Smooth muscle cell (in vitro differentiated cells): ENCODE measurements at regions not wholly inside any gene's neighbourhood (a gene's known extent, or its start where the extent isn't known, plus 50 kb on each side); places are given as distances from the start of the nearest gene placed in this dataset.
"Not testable (repeated sequence)": the region's sequence is repeated elsewhere in the genome, so short reads cannot be mapped to it uniquely, and the experiment has no call there.

Source experiments
- DNase-seq: peaks from one replicate; lab custom pipeline; 2025; ENCODE audit not compliant: unreplicated experiment; lab: John Stamatoyannopoulos, UW
- H2AFZ ChIP-seq: fragments of 200-600 bp; sonication (generic); 2 replicates; pipeline ENCODE4 v1.6.0; 2016; ENCODE audit warnings: antibody characterized with exemption, low read depth, mild to moderate bottlenecking
- H3F3A ChIP-seq: fragments of 200-600 bp; sonication (generic); 2 replicates; pipeline ENCODE4 v1.6.0; 2017; ENCODE audit warnings: antibody characterized with exemption, low read depth
- H3K27ac ChIP-seq: fragments of 200-600 bp; sonication (generic); 2 replicates; pipeline ENCODE4 v1.5.1; 2016; ENCODE audit warnings: low read depth, mild to moderate bottlenecking
- H3K27me3 ChIP-seq: fragments of 200-600 bp; sonication (generic); 2 replicates; pipeline ENCODE4 v1.6.1; 2016; ENCODE audit warnings: low read depth, mild to moderate bottlenecking
- H3K36me3 ChIP-seq: fragments of 200-600 bp; sonication (generic); 2 replicates; pipeline ENCODE4 v1.5.1; 2016; ENCODE audit warnings: low read depth
- H3K4me1 ChIP-seq: fragments of 200-600 bp; sonication (generic); 2 replicates; pipeline ENCODE4 v1.5.1; 2016; ENCODE audit warnings: low read depth
- H3K4me2 ChIP-seq: fragments of 200-600 bp; sonication (generic); 2 replicates; pipeline ENCODE4 v1.6.0; 2016; ENCODE audit warnings: mild to moderate bottlenecking
- H3K4me3 ChIP-seq: fragments of 200-600 bp; sonication (generic); 2 replicates; pipeline ENCODE4 v1.5.1; 2016; ENCODE audit warnings: mild to moderate bottlenecking
- H3K79me2 ChIP-seq: fragments of 200-600 bp; sonication (generic); 2 replicates; pipeline ENCODE4 v1.6.0; 2016; ENCODE audit warnings: low read depth, mild to moderate bottlenecking
- H3K9ac ChIP-seq: fragments of 200-600 bp; sonication (generic); 2 replicates; pipeline ENCODE4 v1.6.0; 2016; ENCODE audit warnings: low read depth
- H3K9me3 ChIP-seq: fragments of 200-600 bp; sonication (generic); replicated peaks from 2 replicates; pipeline ENCODE4 v1.5.1; 2016; ENCODE audit warnings: low read depth
- H4K20me1 ChIP-seq: fragments of 200-600 bp; sonication (generic); 2 replicates; pipeline ENCODE4 v1.6.0; 2016; ENCODE audit warnings: low read depth
- CTCF ChIP-seq: fragments of 200-600 bp; sonication (generic); IDR thresholded peaks from 2 replicates; pipeline ENCODE4 v1.5.1; 2017; ENCODE audit warnings: borderline replicate concordance, mild to moderate bottlenecking, antibody characterized with exemption; ENCODE audit not compliant: insufficient read depth, poor library complexity, severe bottlenecking
- WGBS: methylation state at CpG from one replicate; pipeline ENCODE4 v1.1.7; 2016; ENCODE audit warnings: low lambda C conversion rate; 5-methylcytosine and 5-hydroxymethylcytosine counted together

- Histone ChIP-seq H3F3A (no peaks in the 10 kb centered on the region), H3K4me2 (no peak overlapping the region), H3K79me2 (no peaks in the 10 kb centered on the region), H3K4me1 (no peaks in the 10 kb centered on the region), H3K27ac (no peak overlapping the region), H3K9ac (no peak overlapping the region), H4K20me1 (no peaks in the 10 kb centered on the region), H3K36me3 (no peaks in the 10 kb centered on the region), H3K9me3 (no peaks in the 10 kb centered on the region), H2AFZ (no peak overlapping the region), H3K4me3 (no peak overlapping the region), H3K27me3 (no peaks in the 10 kb centered on the region)
- DNase-seq = no peak
- TF ChIP-seq CTCF = no peak
- 75% methylated on average over 3 of the region's 3 CpGs for WGBS
Observed at GRCh38 chr2:208793434-208793833, 386.8 kb downstream of the PTH2R start.

- no peaks in the 10 kb centered on the region for H3F3A ChIP-seq
- no peak overlapping the region for H3K9ac ChIP-seq
- no peak overlapping the region for H2AFZ ChIP-seq
- H4K20me1 ChIP-seq = no peaks in the 10 kb centered on the region
- no peak overlapping the region for H3K27ac ChIP-seq
- H3K4me3 ChIP-seq = no peak overlapping the region
- DNase-seq = no peak
- no peaks in the 10 kb centered on the region for H3K36me3 ChIP-seq
- 94% methylated on average over 4 of the region's 4 CpGs for WGBS
- TF ChIP-seq CTCF = no peak
- no peak overlapping the region for H3K4me2 ChIP-seq
- no peaks in the 10 kb centered on the region for H3K9me3 ChIP-seq
- no peaks in the 10 kb centered on the region for H3K79me2 ChIP-seq
- no peaks in the 10 kb centered on the region for H3K4me1 ChIP-seq
- no peaks in the 10 kb centered on the region for H3K27me3 ChIP-seq
Observed at GRCh38 chr2:208794288-208794975, 387.8 kb downstream of the PTH2R start.

GRCh38 chr2:208798698-208799097, 392.1 kb downstream of the PTH2R start:
- Histone ChIP-seq H3K27ac (no peak overlapping the region), H3K9ac (no peak overlapping the region), H4K20me1 (no peaks in the 10 kb centered on the region), H3K36me3 (no peaks in the 10 kb centered on the region), H3K9me3 (no peaks in the 10 kb centered on the region), H3K4me1 (no peaks in the 10 kb centered on the region), H3K4me2 (no peak overlapping the region), H3F3A (no peaks in the 10 kb centered on the region), H3K4me3 (no peak overlapping the region), H2AFZ (no peak overlapping the region), H3K79me2 (no peaks in the 10 kb centered on the region), H3K27me3 (no peaks in the 10 kb centered on the region)
- TF ChIP-seq CTCF = no peak
- 96% methylated on average over 1 of the region's 1 CpG for WGBS
- DNase-seq = no peak

GRCh38 chr2:208799397-208799796, 392.8 kb downstream of the PTH2R start:
- Histone ChIP-seq H3K4me2 (no peak overlapping the region), H2AFZ (no peak overlapping the region), H3K4me3 (no peak overlapping the region), H3K4me1 (no peaks in the 10 kb centered on the region), H3K27me3 (no peaks in the 10 kb centered on the region), H3F3A (no peaks in the 10 kb centered on the region), H3K9me3 (no peaks in the 10 kb centered on the region), H3K27ac (no peak overlapping the region), H3K36me3 (no peaks in the 10 kb centered on the region), H3K9ac (no peak overlapping the region), H4K20me1 (no peaks in the 10 kb centered on the region), H3K79me2 (no peaks in the 10 kb centered on the region)
- TF ChIP-seq CTCF = no peak
- DNase-seq = no peak
- whole genome bisulfite sequencing = 87% methylated on average over 2 of the region's 2 CpGs

- not testable (repeated sequence) for H3K36me3 ChIP-seq, H3K27me3 ChIP-seq, H3K4me3 ChIP-seq, H3K9me3 ChIP-seq, H3K9ac ChIP-seq, DNase-seq, H3K4me2 ChIP-seq, H3K79me2 ChIP-seq, H3F3A ChIP-seq, H3K27ac ChIP-seq, H3K4me1 ChIP-seq, H4K20me1 ChIP-seq, H2AFZ ChIP-seq
- WGBS = 93% methylated on average over 12 of the region's 12 CpGs
Observed at GRCh38 chr2:208800887-208801286, 394.3 kb downstream of the PTH2R start.
